Natural killer cell (primary cell): ENCODE measurements at regions not wholly inside any gene's neighbourhood (a gene's known extent, or its start where the extent isn't known, plus 50 kb on each side); places are given as distances from the start of the nearest gene placed in this dataset.

Experiments used
- ATAC-seq, 3 donors: fragments of 150-1000 bp in 2 of 3; fragments of 200-7000 bp in 1 of 3; cut with Tn5 transposase; 1 replicate in 1 of 3; 2 replicates in 2 of 3; pipeline ENCODE4 v1.10.0; 2021; ENCODE audit warnings: mild to moderate bottlenecking in 2 of 3, moderate library complexity in 2 of 3
- DNase-seq, 2 donors: peaks; one replicate each; pipeline versions ENCODE4 v3.0.0 to v3.0.0-alpha.2; 2013 to 2021; ENCODE audit warnings: mixed read lengths in 1 of 2
- H3K27ac ChIP-seq: one replicate; pipeline ENCODE4 v1.5.1; 2013; ENCODE audit warnings: mild to moderate bottlenecking, low read length
- H3K27me3 ChIP-seq: one replicate; pipeline ENCODE4 v1.6.1; 2013; ENCODE audit warnings: low read length; ENCODE audit not compliant: control insufficient read depth, insufficient read depth
- H3K36me3 ChIP-seq: one replicate; pipeline ENCODE4 v1.6.1; 2013; ENCODE audit warnings: low read length; ENCODE audit not compliant: control insufficient read depth, insufficient read depth
- H3K4me1 ChIP-seq: one replicate; pipeline ENCODE4 v1.6.1; 2013; ENCODE audit warnings: low read length; ENCODE audit not compliant: control insufficient read depth, insufficient read depth
- H3K4me3 ChIP-seq: one replicate; pipeline ENCODE4 v1.5.1; 2013; ENCODE audit warnings: low read length
- H3K9me3 ChIP-seq: one replicate; pipeline ENCODE4 v1.6.1; 2013; ENCODE audit warnings: low read length; ENCODE audit not compliant: control insufficient read depth, insufficient read depth
- H3K27ac Mint-ChIP-seq, 2 donors: one replicate each; pipeline ENCODE4 v1.8.0; 2022; ENCODE audit warnings: mild to moderate bottlenecking in 2 of 2, mixed read lengths in 2 of 2, moderate library complexity in 1 of 2
- H3K27me3 Mint-ChIP-seq, 2 donors: one replicate each; pipeline ENCODE4 v1.8.0; 2022; ENCODE audit warnings: low read depth in 2 of 2, mixed read lengths in 2 of 2
- H3K36me3 Mint-ChIP-seq: one replicate; pipeline ENCODE4 v1.8.0; 2022; ENCODE audit warnings: mixed read lengths
- H3K4me1 Mint-ChIP-seq, 2 donors: one replicate each; pipeline ENCODE4 v1.8.0; 2022; ENCODE audit warnings: mixed read lengths in 2 of 2
- H3K4me3 Mint-ChIP-seq: one replicate; pipeline ENCODE4 v1.8.0; 2022; ENCODE audit warnings: mild to moderate bottlenecking, moderate library complexity, mixed read lengths
- H3K9me3 Mint-ChIP-seq, 2 donors: one replicate each; pipeline ENCODE4 v1.8.0; 2022; ENCODE audit warnings: mixed read lengths in 2 of 2
- WGBS: methylation state at CpG from one replicate; pipeline ENCODE4 v1.1.7; 2013; ENCODE audit warnings: missing lambda C conversion rate; ENCODE audit not compliant: insufficient coverage; 5-methylcytosine and 5-hydroxymethylcytosine counted together
- intact Hi-C: fragments of 100-400 bp; cut with micrococcal nuclease; formaldehyde crosslinking; loops from one replicate; pipeline ENCODE4 v1.14.2; 2022
- TF ChIP-seq, protein P1 (sequence below): fragments of 200-600 bp; IDR thresholded peaks from one replicate; pipeline ENCODE4 v1.8.0; 2022; ENCODE audit warnings: antibody characterized with exemption

DNA sequence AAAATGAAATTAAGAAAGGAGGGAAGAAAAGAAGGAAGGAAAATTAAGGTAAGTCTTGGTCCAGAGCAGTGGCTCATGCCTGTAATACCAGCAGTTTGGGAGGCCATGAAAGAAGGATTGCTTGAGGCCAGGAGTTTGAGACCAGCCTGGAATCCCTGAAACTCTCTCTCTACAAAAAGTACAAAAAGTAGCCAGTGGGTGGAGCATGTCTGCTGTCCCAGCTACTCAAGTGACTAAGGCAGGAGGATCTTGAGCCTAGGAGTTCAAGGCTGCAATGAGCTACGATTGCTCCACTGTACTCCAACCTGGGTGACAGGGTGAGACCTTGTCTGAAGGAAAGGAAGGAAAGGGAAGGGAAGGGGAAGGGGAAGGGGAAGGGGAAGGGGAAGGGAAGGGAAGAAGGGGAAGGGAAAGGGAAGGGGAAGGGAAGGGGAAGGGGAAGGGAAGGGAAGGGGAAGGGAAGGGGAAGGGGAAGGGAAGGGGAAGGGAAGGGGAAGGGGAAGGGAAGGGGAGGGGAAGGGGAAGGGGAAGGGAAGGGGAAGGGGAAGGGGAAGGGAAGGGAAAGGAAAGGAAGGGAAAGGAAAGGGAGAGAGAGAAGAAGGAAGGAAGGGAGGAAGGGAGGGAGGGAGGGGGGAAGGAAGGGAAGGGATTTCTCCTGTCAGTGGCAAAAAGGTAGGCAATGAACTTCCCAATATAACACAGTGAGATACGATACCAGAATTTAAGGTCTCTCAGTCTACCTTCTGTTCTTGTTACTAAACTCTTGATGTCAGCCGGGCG lies 412.8 kb downstream of the CMPK2 start:
- 81% methylated on average over 4 of the region's 4 CpGs for WGBS
- H3K4me1 ChIP-seq: no peaks in the 10 kb centered on the region
- ATAC-seq (no peak), DNase-seq (no peak)
- no peak overlapping the region for H3K27ac ChIP-seq
- Mint-ChIP-seq H3K9me3 (peaks cover 13 to 15% of the 10 kb centered on the region in 2 donors), H3K36me3 (no peaks in the 10 kb centered on the region), H3K27me3 (no peaks in the 10 kb centered on the region), H3K27ac (no peak overlapping the region), H3K4me1 (no peaks in the 10 kb centered on the region), H3K4me3 (no peak overlapping the region)
- no peaks in the 10 kb centered on the region for H3K27me3 ChIP-seq
- H3K9me3 ChIP-seq: no peaks in the 10 kb centered on the region
- intact Hi-C loops: no loop called here
- TF ChIP-seq, protein P1, sequence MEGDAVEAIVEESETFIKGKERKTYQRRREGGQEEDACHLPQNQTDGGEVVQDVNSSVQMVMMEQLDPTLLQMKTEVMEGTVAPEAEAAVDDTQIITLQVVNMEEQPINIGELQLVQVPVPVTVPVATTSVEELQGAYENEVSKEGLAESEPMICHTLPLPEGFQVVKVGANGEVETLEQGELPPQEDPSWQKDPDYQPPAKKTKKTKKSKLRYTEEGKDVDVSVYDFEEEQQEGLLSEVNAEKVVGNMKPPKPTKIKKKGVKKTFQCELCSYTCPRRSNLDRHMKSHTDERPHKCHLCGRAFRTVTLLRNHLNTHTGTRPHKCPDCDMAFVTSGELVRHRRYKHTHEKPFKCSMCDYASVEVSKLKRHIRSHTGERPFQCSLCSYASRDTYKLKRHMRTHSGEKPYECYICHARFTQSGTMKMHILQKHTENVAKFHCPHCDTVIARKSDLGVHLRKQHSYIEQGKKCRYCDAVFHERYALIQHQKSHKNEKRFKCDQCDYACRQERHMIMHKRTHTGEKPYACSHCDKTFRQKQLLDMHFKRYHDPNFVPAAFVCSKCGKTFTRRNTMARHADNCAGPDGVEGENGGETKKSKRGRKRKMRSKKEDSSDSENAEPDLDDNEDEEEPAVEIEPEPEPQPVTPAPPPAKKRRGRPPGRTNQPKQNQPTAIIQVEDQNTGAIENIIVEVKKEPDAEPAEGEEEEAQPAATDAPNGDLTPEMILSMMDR: no peak
- no peak overlapping the region for H3K4me3 ChIP-seq
- no peaks in the 10 kb centered on the region for H3K36me3 ChIP-seq

DNA sequence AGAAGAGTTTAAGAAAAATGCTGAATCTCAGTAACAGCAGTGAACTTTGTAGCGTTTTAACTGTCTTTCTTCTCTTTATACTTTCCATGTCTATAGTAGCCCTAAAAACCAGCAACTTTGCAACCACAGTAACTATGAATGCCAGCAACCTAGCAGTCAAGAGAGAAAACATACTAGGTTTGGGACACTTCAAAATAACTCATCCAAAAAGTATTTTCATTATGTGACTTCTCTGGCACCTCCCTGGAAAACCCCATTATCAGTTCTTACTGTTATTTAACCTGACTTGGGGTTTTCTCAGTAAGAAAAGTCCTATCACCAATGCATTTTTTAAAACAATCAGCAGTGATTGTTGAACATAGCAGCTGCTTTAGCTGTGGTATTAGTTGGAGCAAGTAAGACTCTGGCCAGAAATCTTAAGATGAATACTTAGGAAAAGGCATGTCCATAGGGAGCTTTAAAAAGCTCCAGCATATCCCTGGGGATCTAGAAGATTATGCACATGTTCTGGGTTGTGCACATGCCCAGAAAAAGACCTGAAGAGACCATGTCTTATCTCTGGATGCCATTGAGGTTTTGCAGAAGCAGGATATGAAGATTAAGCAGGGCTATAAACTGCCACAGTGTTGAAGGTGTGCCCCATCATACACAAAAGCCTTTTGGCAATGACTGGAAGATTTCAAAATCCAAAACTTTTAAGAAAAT lies 411.3 kb downstream of the CMPK2 start:
- H3K4me1 ChIP-seq: no peaks in the 10 kb centered on the region
- peaks cover 10 to 16% of the 10 kb centered on the region in 2 donors for H3K9me3 Mint-ChIP-seq
- TF ChIP-seq, protein P1: no peak
- no peak for DNase-seq
- H3K27me3 Mint-ChIP-seq: no peaks in the 10 kb centered on the region
- H3K36me3 Mint-ChIP-seq: no peaks in the 10 kb centered on the region
- 95% methylated on average over 1 of the region's 1 CpG for WGBS
- H3K27ac Mint-ChIP-seq: no peak overlapping the region
- intact Hi-C loops: no loop called here
- H3K4me3 Mint-ChIP-seq: no peak overlapping the region
- no peaks in the 10 kb centered on the region for H3K36me3 ChIP-seq
- no peak for ATAC-seq
- no peaks in the 10 kb centered on the region for H3K27me3 ChIP-seq
- no peak overlapping the region for H3K27ac ChIP-seq
- H3K9me3 ChIP-seq: no peaks in the 10 kb centered on the region
- no peaks in the 10 kb centered on the region for H3K4me1 Mint-ChIP-seq
- H3K4me3 ChIP-seq: no peak overlapping the region

DNA sequence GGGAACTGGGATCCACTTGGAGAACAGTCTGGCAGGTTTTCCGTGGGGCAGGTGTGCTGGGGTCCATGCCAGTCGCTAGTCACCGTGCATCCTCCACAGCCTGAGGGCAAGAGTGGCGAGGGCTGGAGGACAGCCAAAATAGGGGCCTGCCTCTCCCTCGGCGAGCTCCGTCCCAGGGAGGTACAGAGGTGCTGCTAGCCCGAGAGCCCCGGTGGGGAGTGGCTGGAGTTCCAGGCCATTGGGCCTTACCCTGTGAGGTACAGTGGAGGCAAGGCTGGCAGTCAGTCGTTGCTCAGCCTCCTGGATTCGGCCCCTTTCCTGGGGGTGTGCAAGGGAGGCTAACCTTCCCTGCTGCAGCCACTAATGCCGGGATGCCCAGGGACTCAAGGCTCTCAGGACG lies 406.6 kb downstream of the CMPK2 start:
- Histone ChIP-seq H3K27me3 (no peaks in the 10 kb centered on the region), H3K4me3 (no peak overlapping the region), H3K36me3 (no peaks in the 10 kb centered on the region), H3K9me3 (no peaks in the 10 kb centered on the region), H3K27ac (no peak overlapping the region), H3K4me1 (no peaks in the 10 kb centered on the region)
- intact Hi-C loops: no loop called here
- Mint-ChIP-seq H3K4me1 (no peaks in the 10 kb centered on the region), H3K4me3 (no peak overlapping the region), H3K27me3 (no peaks in the 10 kb centered on the region), H3K9me3 (peaks cover 9 to 18% of the 10 kb centered on the region in 2 donors), H3K27ac (no peak overlapping the region), H3K36me3 (no peaks in the 10 kb centered on the region)
- TF ChIP-seq, protein P1: no peak
- 89% methylated on average over 13 of the region's 13 CpGs for WGBS
- peak in 1 of 3 donors; percentile 46 for ATAC-seq
- no peak for DNase-seq
